Panc1 (cell line): ENCODE measurements at regions not wholly inside any gene's neighbourhood (a gene's known extent, or its start where the extent isn't known, plus 50 kb on each side); places are given as distances from the start of the nearest gene placed in this dataset.

Experiments used
- POLR2AphosphoS5 ChIP-seq: IDR thresholded peaks from 2 replicates; pipeline ENCODE4 v1.6.1; 2012; ENCODE audit warnings: mild to moderate bottlenecking, low read depth, low read length, moderate library complexity
- TF ChIP-seq, protein P1 (sequence below): fragments of 450-650 bp; IDR thresholded peaks from 2 replicates; pipeline ENCODE4 v1.5.1; 2017; ENCODE audit warnings: mild to moderate bottlenecking

DNA sequence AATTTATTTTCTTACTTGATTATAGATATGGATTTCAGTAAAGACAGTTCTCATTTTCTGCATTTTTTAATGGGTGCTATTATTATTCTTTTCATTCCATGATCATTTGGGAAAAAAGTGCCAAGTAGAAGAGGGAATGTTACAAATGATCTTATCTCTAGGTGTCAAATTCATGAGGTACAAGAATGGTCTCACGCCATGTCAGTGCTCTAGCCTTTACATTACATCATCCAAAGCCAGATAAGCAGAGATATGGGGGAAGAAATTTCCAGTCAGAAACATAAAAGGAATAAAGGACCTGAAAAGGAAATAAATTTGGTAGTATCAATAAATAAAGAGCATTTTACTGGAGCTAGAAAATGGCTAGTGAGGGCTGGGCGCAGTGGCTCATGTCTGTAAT is 1544.2 kb upstream of the CDH6 start:
- TF ChIP-seq, protein P1, sequence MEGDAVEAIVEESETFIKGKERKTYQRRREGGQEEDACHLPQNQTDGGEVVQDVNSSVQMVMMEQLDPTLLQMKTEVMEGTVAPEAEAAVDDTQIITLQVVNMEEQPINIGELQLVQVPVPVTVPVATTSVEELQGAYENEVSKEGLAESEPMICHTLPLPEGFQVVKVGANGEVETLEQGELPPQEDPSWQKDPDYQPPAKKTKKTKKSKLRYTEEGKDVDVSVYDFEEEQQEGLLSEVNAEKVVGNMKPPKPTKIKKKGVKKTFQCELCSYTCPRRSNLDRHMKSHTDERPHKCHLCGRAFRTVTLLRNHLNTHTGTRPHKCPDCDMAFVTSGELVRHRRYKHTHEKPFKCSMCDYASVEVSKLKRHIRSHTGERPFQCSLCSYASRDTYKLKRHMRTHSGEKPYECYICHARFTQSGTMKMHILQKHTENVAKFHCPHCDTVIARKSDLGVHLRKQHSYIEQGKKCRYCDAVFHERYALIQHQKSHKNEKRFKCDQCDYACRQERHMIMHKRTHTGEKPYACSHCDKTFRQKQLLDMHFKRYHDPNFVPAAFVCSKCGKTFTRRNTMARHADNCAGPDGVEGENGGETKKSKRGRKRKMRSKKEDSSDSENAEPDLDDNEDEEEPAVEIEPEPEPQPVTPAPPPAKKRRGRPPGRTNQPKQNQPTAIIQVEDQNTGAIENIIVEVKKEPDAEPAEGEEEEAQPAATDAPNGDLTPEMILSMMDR, result no peak
- no peak for TF ChIP-seq POLR2AphosphoS5
